Stimulated activated naive B cell treated with anti-CD40 and anti-IgM and Interleukin-4, amounts not matched to agents 10 μg/mL and 1 μg/mL and 100 μg/mL, for 72 hours (primary cell): ENCODE measurements at regions not wholly inside any gene's neighbourhood (a gene's known extent, or its start where the extent isn't known, plus 50 kb on each side); places are given as distances from the start of the nearest gene placed in this dataset.

Source experiments
- ATAC-seq, 2 donors: fragments of 150-1000 bp; cut with Tn5 transposase; replicated peaks; 2 replicates each; pipeline ENCODE4 v1.10.0; 2021; ENCODE audit warnings: moderate library complexity in 1 of 2
- DNase-seq: peaks from one replicate; pipeline ENCODE4 v3.0.0; 2021
- H3K27ac Mint-ChIP-seq: one replicate; pipeline ENCODE4 v1.8.0; 2022; ENCODE audit warnings: mild to moderate bottlenecking, mixed read lengths
- H3K27me3 Mint-ChIP-seq, 2 donors: one replicate each; pipeline ENCODE4 v1.8.0; 2022; ENCODE audit warnings: mixed read lengths in 2 of 2
- H3K36me3 Mint-ChIP-seq, 2 donors: one replicate each; pipeline ENCODE4 v1.8.0; 2022; ENCODE audit warnings: mixed read lengths in 2 of 2, mild to moderate bottlenecking in 1 of 2
- H3K4me1 Mint-ChIP-seq, 2 donors: one replicate each; pipeline ENCODE4 v1.8.0; 2022; ENCODE audit warnings: mixed read lengths in 2 of 2, mild to moderate bottlenecking in 1 of 2
- H3K4me3 Mint-ChIP-seq, 2 donors: one replicate each; pipeline ENCODE4 v1.8.0; 2022; ENCODE audit warnings: mild to moderate bottlenecking in 2 of 2, mixed read lengths in 2 of 2, moderate library complexity in 1 of 2
- H3K9me3 Mint-ChIP-seq, 2 donors: one replicate each; pipeline ENCODE4 v1.8.0; 2022; ENCODE audit warnings: mixed read lengths in 2 of 2, mild to moderate bottlenecking in 1 of 2

- ATAC-seq (no peak), DNase-seq (no peak)
- Mint-ChIP-seq H3K9me3 (peaks cover 3% of the 10 kb centered on the region in 2 donors), H3K4me3 (no peak overlapping the region), H3K27ac (no peak overlapping the region), H3K27me3 (peaks cover 0 to 15% of the 10 kb centered on the region in 2 donors), H3K36me3 (peaks cover 0 to 3% of the 10 kb centered on the region in 2 donors), H3K4me1 (peaks cover 8 to 12% of the 10 kb centered on the region in 2 donors)
Measured at GRCh38 chr5:173800340-173800739, 87.8 kb upstream of the CPEB4 start.

GRCh38 chr5:173801006-173801405 lies 87.1 kb upstream of the CPEB4 start:
- DNase-seq (no peak), ATAC-seq (no peak)
- H3K9me3 Mint-ChIP-seq, result peaks cover 3% of the 10 kb centered on the region in 2 donors

GRCh38 chr5:173802670-173803165 lies 85.4 kb upstream of the CPEB4 start:
- Mint-ChIP-seq H3K9me3 (peaks cover 3% of the 10 kb centered on the region in 2 donors), H3K27ac (no peak overlapping the region), H3K4me1 (peaks cover 5 to 12% of the 10 kb centered on the region in 2 donors), H3K4me3 (no peak overlapping the region), H3K36me3 (peaks cover 0 to 3% of the 10 kb centered on the region in 2 donors), H3K27me3 (peaks cover 0 to 15% of the 10 kb centered on the region in 2 donors)
- ATAC-seq (no peak), DNase-seq (no peak)

More at GRCh38 chr5:173801006-173801405, 87.1 kb upstream of the CPEB4 start:
- Mint-ChIP-seq H3K4me1 (peaks cover 7 to 12% of the 10 kb centered on the region in 2 donors), H3K4me3 (no peak overlapping the region), H3K36me3 (peaks cover 0 to 3% of the 10 kb centered on the region in 2 donors), H3K27ac (no peak overlapping the region), H3K27me3 (peaks cover 0 to 15% of the 10 kb centered on the region in 2 donors)

GRCh38 chr5:173804579-173804978 lies 83.6 kb upstream of the CPEB4 start:
- Mint-ChIP-seq H3K4me1 (peaks cover 0 to 2% of the 10 kb centered on the region in 2 donors), H3K27ac (no peak overlapping the region), H3K27me3 (peaks cover 0 to 9% of the 10 kb centered on the region in 2 donors), H3K9me3 (peaks cover 3% of the 10 kb centered on the region in 2 donors), H3K36me3 (peaks cover 0 to 3% of the 10 kb centered on the region in 2 donors), H3K4me3 (no peak overlapping the region)
- ATAC-seq (no peak), DNase-seq (no peak)

- H3K27ac Mint-ChIP-seq, result no peak overlapping the region
- no peak overlapping the region for H3K4me3 Mint-ChIP-seq
- H3K9me3 Mint-ChIP-seq, result peaks cover 14 to 16% of the 10 kb centered on the region in 2 donors
- peaks cover 2 to 8% of the 10 kb centered on the region in 2 donors for H3K4me1 Mint-ChIP-seq
- H3K27me3 Mint-ChIP-seq, result no peaks in the 10 kb centered on the region
- ATAC-seq (no peak), DNase-seq (no peak)
- peaks cover 3 to 13% of the 10 kb centered on the region in 2 donors for H3K36me3 Mint-ChIP-seq
Measured at GRCh38 chr5:173806270-173807035, 81.7 kb upstream of the CPEB4 start.

GRCh38 chr5:173807181-173807655 lies 80.9 kb upstream of the CPEB4 start:
- Mint-ChIP-seq H3K27ac (no peak overlapping the region), H3K4me1 (peaks cover 0 to 8% of the 10 kb centered on the region in 2 donors), H3K9me3 (peaks cover 14 to 16% of the 10 kb centered on the region in 2 donors), H3K4me3 (no peak overlapping the region), H3K36me3 (peaks cover 3 to 13% of the 10 kb centered on the region in 2 donors), H3K27me3 (no peaks in the 10 kb centered on the region)
- ATAC-seq (no peak), DNase-seq (no peak)

- Mint-ChIP-seq H3K27ac (no peak overlapping the region), H3K27me3 (no peaks in the 10 kb centered on the region), H3K4me1 (peaks cover 0 to 17% of the 10 kb centered on the region in 2 donors), H3K4me3 (no peak overlapping the region), H3K9me3 (peaks cover 14 to 16% of the 10 kb centered on the region in 2 donors), H3K36me3 (peaks cover 3 to 13% of the 10 kb centered on the region in 2 donors)
- DNase-seq, result no peak
- no peak for ATAC-seq
Measured at GRCh38 chr5:173808079-173808808, 79.9 kb upstream of the CPEB4 start.

- Mint-ChIP-seq H3K9me3 (peaks cover 14 to 16% of the 10 kb centered on the region in 2 donors), H3K4me1 (peaks cover 7 to 24% of the 10 kb centered on the region in 2 donors), H3K4me3 (no peak overlapping the region), H3K27ac (no peak overlapping the region), H3K36me3 (peaks cover 3 to 13% of the 10 kb centered on the region in 2 donors), H3K27me3 (no peaks in the 10 kb centered on the region)
- ATAC-seq (no peak), DNase-seq (no peak)
Measured at GRCh38 chr5:173809014-173809413, 79.1 kb upstream of the CPEB4 start.

- no peak overlapping the region for H3K27ac Mint-ChIP-seq
- ATAC-seq, result no peak
- peaks cover 25 to 48% of the 10 kb centered on the region in 2 donors for H3K4me1 Mint-ChIP-seq
- H3K9me3 Mint-ChIP-seq, result peaks cover 12 to 15% of the 10 kb centered on the region in 2 donors
- peaks cover 7 to 16% of the 10 kb centered on the region in 2 donors for H3K36me3 Mint-ChIP-seq
- H3K27me3 Mint-ChIP-seq, result no peaks in the 10 kb centered on the region
- DNase-seq, result no peak
- no peak overlapping the region for H3K4me3 Mint-ChIP-seq
Measured at GRCh38 chr5:173812811-173813550, 75.2 kb upstream of the CPEB4 start.

GRCh38 chr5:173814053-173814452 lies 74.1 kb upstream of the CPEB4 start:
- H3K4me3 Mint-ChIP-seq, result no peak overlapping the region
- no peak overlapping the region for H3K27ac Mint-ChIP-seq
- H3K9me3 Mint-ChIP-seq, result peaks cover 17 to 18% of the 10 kb centered on the region in 2 donors
- peaks cover 28 to 53% of the 10 kb centered on the region in 2 donors for H3K4me1 Mint-ChIP-seq
- DNase-seq (no peak), ATAC-seq (no peak)
- peaks cover 10 to 19% of the 10 kb centered on the region in 2 donors for H3K36me3 Mint-ChIP-seq
- H3K27me3 Mint-ChIP-seq, result no peaks in the 10 kb centered on the region

GRCh38 chr5:173815571-173815970 lies 72.6 kb upstream of the CPEB4 start:
- H3K4me1 Mint-ChIP-seq, result peaks cover 37 to 62% of the 10 kb centered on the region in 2 donors
- no peak overlapping the region for H3K27ac Mint-ChIP-seq
- no peak overlapping the region for H3K4me3 Mint-ChIP-seq
- ATAC-seq (no peak), DNase-seq (no peak)
- no peaks in the 10 kb centered on the region for H3K27me3 Mint-ChIP-seq
- H3K9me3 Mint-ChIP-seq, result peaks cover 20 to 21% of the 10 kb centered on the region in 2 donors
- peaks cover 10 to 23% of the 10 kb centered on the region in 2 donors for H3K36me3 Mint-ChIP-seq

GRCh38 chr5:173816728-173817127 lies 71.4 kb upstream of the CPEB4 start:
- no peaks in the 10 kb centered on the region for H3K27me3 Mint-ChIP-seq
- H3K9me3 Mint-ChIP-seq, result peaks cover 12 to 13% of the 10 kb centered on the region in 2 donors
- no peak overlapping the region for H3K27ac Mint-ChIP-seq
- ATAC-seq, result no peak
- H3K4me3 Mint-ChIP-seq, result no peak overlapping the region
- no peak for DNase-seq
- peaks cover 46 to 71% of the 10 kb centered on the region in 2 donors for H3K4me1 Mint-ChIP-seq
- H3K36me3 Mint-ChIP-seq, result peaks cover 10 to 14% of the 10 kb centered on the region in 2 donors

GRCh38 chr5:173817561-173817960 lies 70.6 kb upstream of the CPEB4 start:
- ATAC-seq, result no peak
- peaks cover 10 to 18% of the 10 kb centered on the region in 2 donors for H3K36me3 Mint-ChIP-seq
- peak overlapping the region in 1 of 2 donors; percentile 9 for H3K4me3 Mint-ChIP-seq
- H3K27ac Mint-ChIP-seq, result peak overlapping the region; percentile 1
- H3K9me3 Mint-ChIP-seq, result peaks cover 12 to 16% of the 10 kb centered on the region in 2 donors
- DNase-seq, result no peak
- no peaks in the 10 kb centered on the region for H3K27me3 Mint-ChIP-seq
- peaks cover 50 to 75% of the 10 kb centered on the region in 2 donors for H3K4me1 Mint-ChIP-seq
